ENCODE measurements at regions not wholly inside any gene's neighbourhood (a gene's known extent, or its start where the extent isn't known, plus 50 kb on each side); places are given as distances from the start of the nearest gene placed in this dataset.

GRCh38 chr15:93271871-93272270 is 182.9 kb upstream of the RGMA start:
- no peak for TF ChIP-seq GATA2 (IDR thresholded peaks at IDR 0.05; ENCODE audit: low read depth, low read length)
- no peak for TF ChIP-seq GATA3 (IDR thresholded peaks at IDR 0.05; ENCODE audit: low read depth, low read length)

All from SH-SY5Y (cell line).